ENCODE measurements at regions not wholly inside any gene's neighbourhood (a gene's known extent, or its start where the extent isn't known, plus 50 kb on each side); places are given as distances from the start of the nearest gene placed in this dataset.

DNA sequence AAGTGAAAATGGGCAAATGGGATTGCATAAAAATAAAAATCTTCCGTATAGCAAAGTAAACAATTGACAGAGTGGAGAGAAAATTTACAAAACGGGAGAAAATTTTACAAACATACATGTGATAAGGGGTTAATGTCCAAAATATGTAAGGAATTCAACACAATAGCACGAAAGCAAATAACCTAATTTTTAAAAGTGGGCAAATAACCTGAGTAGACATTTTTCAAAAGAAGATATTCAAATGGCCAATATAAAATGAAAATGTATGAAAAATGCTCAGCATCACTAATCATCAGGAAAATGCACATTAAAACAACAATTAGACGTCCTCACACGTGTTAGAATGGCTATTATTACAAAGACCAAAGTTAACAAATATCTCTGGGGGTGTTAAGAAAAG lies 441.5 kb downstream of the HTR1B start:
- H3K4me3 ChIP-seq (ENCODE audit: low read depth, low read length) = no peak overlapping the region
- TF ChIP-seq, protein P1, sequence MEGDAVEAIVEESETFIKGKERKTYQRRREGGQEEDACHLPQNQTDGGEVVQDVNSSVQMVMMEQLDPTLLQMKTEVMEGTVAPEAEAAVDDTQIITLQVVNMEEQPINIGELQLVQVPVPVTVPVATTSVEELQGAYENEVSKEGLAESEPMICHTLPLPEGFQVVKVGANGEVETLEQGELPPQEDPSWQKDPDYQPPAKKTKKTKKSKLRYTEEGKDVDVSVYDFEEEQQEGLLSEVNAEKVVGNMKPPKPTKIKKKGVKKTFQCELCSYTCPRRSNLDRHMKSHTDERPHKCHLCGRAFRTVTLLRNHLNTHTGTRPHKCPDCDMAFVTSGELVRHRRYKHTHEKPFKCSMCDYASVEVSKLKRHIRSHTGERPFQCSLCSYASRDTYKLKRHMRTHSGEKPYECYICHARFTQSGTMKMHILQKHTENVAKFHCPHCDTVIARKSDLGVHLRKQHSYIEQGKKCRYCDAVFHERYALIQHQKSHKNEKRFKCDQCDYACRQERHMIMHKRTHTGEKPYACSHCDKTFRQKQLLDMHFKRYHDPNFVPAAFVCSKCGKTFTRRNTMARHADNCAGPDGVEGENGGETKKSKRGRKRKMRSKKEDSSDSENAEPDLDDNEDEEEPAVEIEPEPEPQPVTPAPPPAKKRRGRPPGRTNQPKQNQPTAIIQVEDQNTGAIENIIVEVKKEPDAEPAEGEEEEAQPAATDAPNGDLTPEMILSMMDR (IDR thresholded peaks at IDR 0.05; ENCODE audit: insufficient read depth, low read depth, low read length, missing control alignments) = no peak
- DNase-seq (ENCODE audit: low read depth) = no peak

GRCh38 chr6:77021232-77021631 lies 442.1 kb downstream of the HTR1B start:
- H3K4me3 ChIP-seq (ENCODE audit: low read depth, low read length) = no peak overlapping the region
- DNase-seq (ENCODE audit: low read depth) = no peak
- TF ChIP-seq, protein P1 (IDR thresholded peaks at IDR 0.05; ENCODE audit: insufficient read depth, low read depth, low read length, missing control alignments) = no peak

GRCh38 chr6:77019081-77019480 lies 444.2 kb downstream of the HTR1B start:
- no peak for DNase-seq (ENCODE audit: low read depth)
- H3K4me3 ChIP-seq (ENCODE audit: low read depth, low read length) = no peak overlapping the region
- TF ChIP-seq, protein P1 (IDR thresholded peaks at IDR 0.05; ENCODE audit: insufficient read depth, low read depth, low read length, missing control alignments) = no peak

DNA sequence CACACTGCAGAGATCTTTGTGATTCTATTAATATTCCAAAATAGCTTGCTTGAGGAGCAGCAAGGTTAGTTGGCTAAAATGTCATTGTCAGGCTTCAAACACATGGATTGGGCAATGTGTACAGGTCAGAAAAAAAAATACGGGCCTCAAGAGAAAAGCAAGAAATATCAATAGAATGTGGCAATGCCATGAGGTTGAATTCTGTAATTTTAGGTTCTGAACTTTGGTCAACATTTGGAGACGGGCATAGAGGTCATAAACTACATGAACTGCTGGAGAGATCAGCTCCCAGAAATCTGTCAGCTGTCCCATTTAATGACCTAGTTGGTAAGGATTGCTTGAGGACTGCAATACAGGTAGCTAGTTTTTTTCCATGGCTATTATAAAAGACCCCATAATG lies 445.8 kb downstream of the HTR1B start:
- H3K4me3 ChIP-seq (ENCODE audit: low read depth, low read length) = no peak overlapping the region
- no peak for DNase-seq (ENCODE audit: low read depth)
- TF ChIP-seq, protein P1 (IDR thresholded peaks at IDR 0.05; ENCODE audit: insufficient read depth, low read depth, low read length, missing control alignments) = no peak

GRCh38 chr6:77015350-77015749 lies 447.9 kb downstream of the HTR1B start:
- DNase-seq (ENCODE audit: low read depth) = no peak
- TF ChIP-seq, protein P1 (IDR thresholded peaks at IDR 0.05; ENCODE audit: insufficient read depth, low read depth, low read length, missing control alignments) = no peak
- no peak overlapping the region for H3K4me3 ChIP-seq (ENCODE audit: low read depth, low read length)

GRCh38 chr6:77011929-77012545 lies 451.3 kb downstream of the HTR1B start:
- no peak for DNase-seq (ENCODE audit: low read depth)
- H3K4me3 ChIP-seq (ENCODE audit: low read depth, low read length) = no peak overlapping the region
- TF ChIP-seq, protein P1 (IDR thresholded peaks at IDR 0.05; ENCODE audit: insufficient read depth, low read depth, low read length, missing control alignments) = no peak

DNA sequence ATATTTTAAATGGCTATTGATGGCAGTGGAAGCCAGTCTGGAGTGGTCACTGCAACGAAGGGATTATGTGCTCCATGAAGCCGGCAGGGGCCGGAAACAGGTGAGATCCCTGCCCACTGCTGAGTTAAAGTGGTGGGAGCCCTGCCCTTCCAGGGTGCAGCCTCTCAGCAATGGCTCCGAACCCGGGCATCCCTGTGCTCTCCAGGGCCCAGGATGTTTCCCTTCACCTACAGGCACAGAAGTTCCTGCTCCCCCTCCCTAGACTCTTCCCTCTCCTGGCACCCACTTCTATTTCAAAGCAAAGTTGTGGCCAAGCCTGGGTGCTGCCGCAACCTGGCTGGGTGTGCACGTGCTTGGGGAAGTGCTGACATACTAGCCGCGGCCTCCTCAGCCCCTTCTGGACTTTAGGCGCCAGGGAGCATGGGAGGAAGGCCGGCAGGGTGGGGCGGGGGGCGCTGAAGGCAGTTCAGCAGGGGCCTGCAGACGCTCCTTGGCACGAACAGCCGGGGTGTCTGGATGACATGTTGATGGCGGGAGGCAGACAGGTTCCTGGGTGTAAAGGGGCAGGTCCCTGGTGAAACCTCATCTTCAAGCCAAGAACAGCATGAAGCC lies 452.3 kb downstream of the HTR1B start:
- no peak for DNase-seq (ENCODE audit: low read depth)
- H3K4me3 ChIP-seq (ENCODE audit: low read depth, low read length) = no peak overlapping the region
- TF ChIP-seq, protein P1 (IDR thresholded peaks at IDR 0.05; ENCODE audit: insufficient read depth, low read depth, low read length, missing control alignments) = no peak
